ENCODE measurements at regions not wholly inside any gene's neighbourhood (a gene's known extent, or its start where the extent isn't known, plus 50 kb on each side); places are given as distances from the start of the nearest gene placed in this dataset.

DNA sequence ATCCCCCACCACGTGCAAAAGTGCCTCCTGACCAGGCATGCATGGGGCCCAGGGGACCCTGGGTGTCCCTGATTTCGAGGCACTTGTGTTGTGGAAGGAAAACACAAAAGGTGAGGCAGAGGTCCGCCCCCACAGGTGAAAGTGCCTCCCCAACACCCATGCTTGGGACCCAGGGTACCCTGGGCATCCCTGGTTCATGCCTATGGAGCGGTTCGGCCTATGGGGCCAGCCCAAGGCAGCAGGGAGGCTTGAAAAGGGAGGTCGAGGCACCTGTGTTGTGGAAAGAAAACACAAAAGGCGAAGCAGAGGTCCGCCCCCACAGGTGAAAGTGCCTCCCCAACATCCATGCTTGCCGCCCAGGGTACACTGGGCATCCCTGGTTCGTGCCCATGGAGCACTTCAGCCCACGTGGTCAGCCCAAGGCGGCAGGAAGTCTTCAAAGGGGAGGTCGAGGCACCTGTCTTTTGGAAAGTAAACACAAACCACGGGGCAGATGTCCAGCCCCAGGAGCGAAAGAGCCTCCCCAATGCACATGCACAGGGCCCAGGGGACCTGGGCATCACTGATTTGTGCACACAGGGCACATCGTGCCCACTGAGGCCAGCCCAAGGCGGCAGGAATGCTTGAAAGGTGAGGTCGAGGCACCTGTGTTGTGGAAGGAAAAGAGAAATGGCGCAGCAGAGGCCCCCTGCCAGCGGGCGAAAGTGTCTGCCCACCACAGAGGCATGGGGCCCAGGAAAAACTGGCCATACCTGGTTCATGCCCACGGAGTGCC lies 375.5 kb downstream of the ALG10 start:
- H3K4me3 ChIP-seq: no peak overlapping the region
- no peaks in the 10 kb centered on the region for H3K4me1 ChIP-seq
- no peak overlapping the region for H3K27ac ChIP-seq
- no peaks in the 10 kb centered on the region for H3K36me3 ChIP-seq (ENCODE audit: insufficient read depth in 1 of 2, low read depth in 1 of 2)
- no peaks in the 10 kb centered on the region for H3K9me3 ChIP-seq
- ATAC-seq (no peak), DNase-seq (peak; percentile 1 to 20)
- TF ChIP-seq CTCF (IDR thresholded peaks at IDR 0.05): no peak
- 66 to 71% (median 69%) methylated on average over 22 of the region's 22 CpGs for WGBS, 3 donors
- intact Hi-C loops (cut with DNase I): no loop called here
- peaks cover 0 to 3% (median 0%) of the 10 kb centered on the region in 3 donors for H3K27me3 ChIP-seq (ENCODE audit: insufficient read depth in 3 of 3, low read length in 2 of 3)

DNA sequence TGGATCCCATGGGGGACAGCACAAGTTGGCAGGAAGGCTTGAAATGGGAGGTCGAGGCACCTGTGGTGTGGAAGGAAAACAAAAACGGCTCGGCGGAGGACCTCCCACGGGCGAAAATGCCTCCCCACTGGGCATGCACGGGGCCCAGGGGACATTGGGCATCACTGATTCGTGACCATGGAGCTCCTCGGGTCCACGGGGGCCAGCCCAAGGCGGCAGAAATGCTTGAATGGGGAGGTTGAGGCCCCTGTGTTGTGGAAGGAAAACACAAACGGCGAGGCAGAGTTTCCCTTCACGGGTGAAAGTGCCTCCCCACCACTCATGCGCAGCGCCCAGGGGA lies 376.0 kb downstream of the ALG10 start:
- 57 to 64% (median 60%) methylated on average over 16 of the region's 16 CpGs for WGBS, 3 donors
- peaks cover 0 to 3% (median 0%) of the 10 kb centered on the region in 3 donors for H3K27me3 ChIP-seq (ENCODE audit: insufficient read depth in 3 of 3, low read length in 2 of 3)
- H3K36me3 ChIP-seq (ENCODE audit: insufficient read depth in 1 of 2, low read depth in 1 of 2): no peaks in the 10 kb centered on the region
- H3K9me3 ChIP-seq: no peaks in the 10 kb centered on the region
- no peak for ATAC-seq
- peak; percentile 4 to 47 for DNase-seq
- H3K4me3 ChIP-seq: no peak overlapping the region
- intact Hi-C loops (cut with DNase I): no loop called here
- H3K27ac ChIP-seq: no peak overlapping the region
- H3K4me1 ChIP-seq: no peaks in the 10 kb centered on the region
- no peak for TF ChIP-seq CTCF (IDR thresholded peaks at IDR 0.05)

DNA sequence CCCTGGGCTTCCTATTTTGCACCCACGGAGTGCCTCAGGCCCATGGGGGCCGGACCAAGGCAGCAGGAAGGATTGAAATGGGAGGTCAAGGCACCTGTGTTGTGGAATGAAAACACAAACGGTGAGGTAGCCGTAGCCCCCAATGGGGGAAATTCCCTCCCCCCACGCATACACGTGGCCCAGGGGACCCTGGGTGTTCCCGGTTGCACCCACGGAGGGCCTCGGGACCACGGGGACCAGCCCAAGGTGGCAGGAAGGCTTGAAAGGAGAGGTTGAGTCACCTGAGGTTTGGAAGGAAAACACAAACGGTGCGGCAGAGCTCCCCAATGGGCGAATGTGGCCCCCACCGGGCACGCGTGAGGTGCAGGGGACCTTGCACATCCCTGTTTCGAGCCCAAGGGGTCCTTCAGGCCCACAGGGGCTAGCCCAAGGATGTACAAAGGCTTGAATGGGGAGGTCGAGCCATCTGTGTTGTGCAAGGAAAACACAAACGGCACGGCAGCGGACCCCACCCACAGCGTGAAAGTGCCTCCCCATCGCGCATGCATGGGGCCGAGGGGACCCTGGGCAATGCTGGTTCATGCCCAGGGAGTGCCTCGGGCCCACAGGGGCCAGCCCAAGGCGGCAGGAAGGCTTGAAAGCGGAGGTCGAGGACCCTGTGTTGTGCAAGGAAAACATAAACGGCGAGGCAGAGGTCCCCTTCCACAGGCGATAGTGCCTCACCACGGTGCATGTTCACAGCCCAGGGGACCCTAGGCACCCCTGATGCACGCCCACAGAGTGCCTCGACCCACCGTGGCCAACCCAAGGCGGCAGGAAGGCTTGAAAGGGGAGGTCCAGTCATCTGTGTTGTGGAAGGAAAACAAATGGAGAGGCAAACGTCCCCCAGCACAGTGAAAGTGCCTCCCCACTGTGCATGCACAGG lies 376.7 kb downstream of the ALG10 start:
- no peak for TF ChIP-seq CTCF (IDR thresholded peaks at IDR 0.05)
- H3K27ac ChIP-seq: no peak overlapping the region
- intact Hi-C loops (cut with DNase I): no loop called here
- no peaks in the 10 kb centered on the region for H3K9me3 ChIP-seq
- H3K27me3 ChIP-seq (ENCODE audit: insufficient read depth in 3 of 3, low read length in 2 of 3): peaks cover 0 to 3% (median 0%) of the 10 kb centered on the region in 3 donors
- H3K4me3 ChIP-seq: no peak overlapping the region
- no peaks in the 10 kb centered on the region for H3K36me3 ChIP-seq (ENCODE audit: insufficient read depth in 1 of 2, low read depth in 1 of 2)
- ATAC-seq (no peak), DNase-seq (peak; percentile 4 to 14)
- WGBS, 3 donors: 61 to 68% (median 64%) methylated on average over 38 of the region's 38 CpGs
- H3K4me1 ChIP-seq: no peaks in the 10 kb centered on the region

DNA sequence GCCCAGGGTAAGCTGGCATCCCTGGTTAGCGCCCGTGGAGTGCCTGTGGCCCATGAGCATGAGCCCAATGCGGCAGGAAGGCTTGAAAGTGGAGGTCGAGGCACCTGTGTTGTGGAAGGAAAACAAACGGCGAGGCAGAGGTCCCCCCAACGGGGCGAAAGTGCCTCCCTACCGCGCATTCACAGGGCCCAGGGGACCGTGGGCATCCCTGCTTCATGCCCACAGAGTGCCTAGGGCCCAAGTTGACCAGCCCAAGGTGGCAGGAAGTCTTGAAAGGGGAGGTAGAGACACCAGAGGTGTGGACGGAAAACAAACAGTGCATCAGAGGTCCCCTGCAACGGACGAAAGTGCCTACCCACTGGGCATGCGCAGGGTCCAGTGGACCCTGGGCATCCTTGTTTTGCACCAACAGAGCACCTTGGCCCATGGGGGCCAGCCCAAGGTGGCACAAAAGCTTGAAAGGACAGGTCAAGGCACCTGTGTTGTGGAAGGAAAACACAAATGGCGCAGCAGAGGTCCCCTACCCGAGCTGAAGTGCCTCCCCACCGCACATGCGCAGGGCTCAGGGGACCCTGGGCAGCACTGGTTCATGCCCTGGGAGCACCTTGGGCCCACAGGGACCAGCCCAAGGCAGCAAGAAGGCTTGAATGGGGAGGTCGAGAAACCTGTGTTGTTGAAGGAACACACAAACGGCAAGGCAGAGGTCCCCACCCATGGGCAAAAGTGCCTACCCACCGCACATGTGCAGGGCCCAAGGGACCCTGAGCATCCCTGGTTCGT lies 377.5 kb downstream of the ALG10 start:
- intact Hi-C loops (cut with DNase I): no loop called here
- 65 to 68% (median 68%) methylated on average over 23 of the region's 23 CpGs for WGBS, 3 donors
- DNase-seq (peak; percentile 4 to 36), ATAC-seq (no peak)
- Histone ChIP-seq H3K9me3 (no peaks in the 10 kb centered on the region), H3K27me3 (ENCODE audit: insufficient read depth in 3 of 3, low read length in 2 of 3) (peaks cover 0 to 3% (median 0%) of the 10 kb centered on the region in 3 donors), H3K4me3 (no peak overlapping the region), H3K36me3 (ENCODE audit: insufficient read depth in 1 of 2, low read depth in 1 of 2) (no peaks in the 10 kb centered on the region), H3K27ac (no peak overlapping the region), H3K4me1 (no peaks in the 10 kb centered on the region)
- TF ChIP-seq CTCF (IDR thresholded peaks at IDR 0.05): no peak

All from psoas muscle (tissue), 7 donors.